Psoas muscle (tissue), 7 donors: ENCODE measurements at regions not wholly inside any gene's neighbourhood (a gene's known extent, or its start where the extent isn't known, plus 50 kb on each side); places are given as distances from the start of the nearest gene placed in this dataset.

ENCODE experiments used
- ATAC-seq, 4 donors: fragments of 200-7000 bp; cut with Tn5 transposase; one replicate each; pipeline ENCODE4 v1.9.1; 2020; ENCODE audit warnings: moderate library complexity in 3 of 4, mild to moderate bottlenecking in 2 of 4
- DNase-seq, 2 donors: peaks; one replicate each; pipeline ENCODE4 v3.0.0-alpha.2; 2020
- H3K27ac ChIP-seq: fragments of 200-600 bp; one replicate; pipeline ENCODE4 v1.8.0; 2022
- H3K27me3 ChIP-seq, 3 donors: fragments of 200-600 bp in 1 of 3; one replicate each; pipeline versions ENCODE4 v1.6.1 to v1.8.0; 2013 to 2022; ENCODE audit warnings: low read length in 2 of 3, mild to moderate bottlenecking in 2 of 3, moderate library complexity in 1 of 3; ENCODE audit not compliant: insufficient read depth in 3 of 3
- H3K36me3 ChIP-seq, 2 donors: fragments of 200-600 bp in 1 of 2; one replicate each; pipeline versions ENCODE4 v1.6.1 to v1.8.0; 2013 to 2022; ENCODE audit warnings: low read depth in 1 of 2, mild to moderate bottlenecking in 1 of 2, moderate library complexity in 1 of 2; ENCODE audit not compliant: insufficient read depth in 1 of 2
- H3K4me1 ChIP-seq: fragments of 200-600 bp; one replicate; pipeline ENCODE4 v1.8.0; 2022
- H3K4me3 ChIP-seq: fragments of 200-600 bp; one replicate; pipeline ENCODE4 v1.8.0; 2022; ENCODE audit warnings: mild to moderate bottlenecking
- H3K9me3 ChIP-seq: fragments of 200-600 bp; one replicate; pipeline ENCODE4 v1.8.0; 2022
- WGBS, 3 donors: extraction: QIAGEN DNeasy Blood & Tissue Kit; methylation state at CpG; one replicate each; pipeline versions ENCODE4 v1.1.6 to v1.1.7; 2013; 5-methylcytosine and 5-hydroxymethylcytosine counted together
- intact Hi-C, 2 donors: fragments of 100-400 bp; cut with DNase I; formaldehyde crosslinking; loops; one replicate each; pipeline versions ENCODE4 v1.11.0 to v1.14.2; 2022
- TF ChIP-seq, protein P1 (sequence below): fragments of 200-600 bp; IDR thresholded peaks from one replicate; pipeline ENCODE4 v1.8.0; 2022; ENCODE audit warnings: antibody characterized with exemption
- donor health status: healthy with polysubstance abuse.
- donor health status: DM: no; HTN: no; CAD: no; lungs with moderate emphysema.
- donor health status: Bipolar disorder and iron deficiency.
- donor health status: healthy.
- donor health status: DM: yes; HTN: yes; CAD: no.
- donor health status: DM: no; HTN: no; CAD: no.
- donor health status: DM: yes; HTN: yes; CAD: no.

- TF ChIP-seq, protein P1, sequence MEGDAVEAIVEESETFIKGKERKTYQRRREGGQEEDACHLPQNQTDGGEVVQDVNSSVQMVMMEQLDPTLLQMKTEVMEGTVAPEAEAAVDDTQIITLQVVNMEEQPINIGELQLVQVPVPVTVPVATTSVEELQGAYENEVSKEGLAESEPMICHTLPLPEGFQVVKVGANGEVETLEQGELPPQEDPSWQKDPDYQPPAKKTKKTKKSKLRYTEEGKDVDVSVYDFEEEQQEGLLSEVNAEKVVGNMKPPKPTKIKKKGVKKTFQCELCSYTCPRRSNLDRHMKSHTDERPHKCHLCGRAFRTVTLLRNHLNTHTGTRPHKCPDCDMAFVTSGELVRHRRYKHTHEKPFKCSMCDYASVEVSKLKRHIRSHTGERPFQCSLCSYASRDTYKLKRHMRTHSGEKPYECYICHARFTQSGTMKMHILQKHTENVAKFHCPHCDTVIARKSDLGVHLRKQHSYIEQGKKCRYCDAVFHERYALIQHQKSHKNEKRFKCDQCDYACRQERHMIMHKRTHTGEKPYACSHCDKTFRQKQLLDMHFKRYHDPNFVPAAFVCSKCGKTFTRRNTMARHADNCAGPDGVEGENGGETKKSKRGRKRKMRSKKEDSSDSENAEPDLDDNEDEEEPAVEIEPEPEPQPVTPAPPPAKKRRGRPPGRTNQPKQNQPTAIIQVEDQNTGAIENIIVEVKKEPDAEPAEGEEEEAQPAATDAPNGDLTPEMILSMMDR: no peak
- Histone ChIP-seq H3K4me3 (no peak overlapping the region), H3K4me1 (no peaks in the 10 kb centered on the region), H3K27ac (no peak overlapping the region), H3K27me3 (no peaks in the 10 kb centered on the region), H3K9me3 (no peaks in the 10 kb centered on the region), H3K36me3 (no peaks in the 10 kb centered on the region)
- DNase-seq (no peak), ATAC-seq (no peak)
- WGBS, 3 donors: 86 to 90% (median 87%) methylated on average over 6 of the region's 6 CpGs
- intact Hi-C loops: no loop called here
Observed at GRCh38 chr2:16241166-16242160, 301.1 kb downstream of the MYCN start.

- no peak for DNase-seq
- Histone ChIP-seq H3K27me3 (peaks cover 0 to 3% (median 0%) of the 10 kb centered on the region in 3 donors), H3K4me1 (no peaks in the 10 kb centered on the region), H3K4me3 (no peak overlapping the region), H3K27ac (no peak overlapping the region), H3K9me3 (no peaks in the 10 kb centered on the region), H3K36me3 (no peaks in the 10 kb centered on the region)
- WGBS, 3 donors: 85 to 87% (median 86%) methylated on average over 3 of the region's 3 CpGs
- no peak for ATAC-seq
- intact Hi-C loops: no loop called here
- TF ChIP-seq, protein P1: no peak
Observed at GRCh38 chr2:16240402-16240801, 300.1 kb downstream of the MYCN start.

- DNase-seq (no peak), ATAC-seq (no peak)
- WGBS, 3 donors: 91 to 95% (median 91%) methylated on average over 6 of the region's 6 CpGs
- no peaks in the 10 kb centered on the region for H3K9me3 ChIP-seq
- no peak overlapping the region for H3K4me3 ChIP-seq
- no peaks in the 10 kb centered on the region for H3K4me1 ChIP-seq
- intact Hi-C loops: no loop called here
- H3K27ac ChIP-seq: no peak overlapping the region
- peaks cover 0 to 4% (median 0%) of the 10 kb centered on the region in 3 donors for H3K27me3 ChIP-seq
- TF ChIP-seq, protein P1: no peak
- H3K36me3 ChIP-seq: no peaks in the 10 kb centered on the region
Observed at GRCh38 chr2:16239296-16239850, 299.0 kb downstream of the MYCN start.

DNA sequence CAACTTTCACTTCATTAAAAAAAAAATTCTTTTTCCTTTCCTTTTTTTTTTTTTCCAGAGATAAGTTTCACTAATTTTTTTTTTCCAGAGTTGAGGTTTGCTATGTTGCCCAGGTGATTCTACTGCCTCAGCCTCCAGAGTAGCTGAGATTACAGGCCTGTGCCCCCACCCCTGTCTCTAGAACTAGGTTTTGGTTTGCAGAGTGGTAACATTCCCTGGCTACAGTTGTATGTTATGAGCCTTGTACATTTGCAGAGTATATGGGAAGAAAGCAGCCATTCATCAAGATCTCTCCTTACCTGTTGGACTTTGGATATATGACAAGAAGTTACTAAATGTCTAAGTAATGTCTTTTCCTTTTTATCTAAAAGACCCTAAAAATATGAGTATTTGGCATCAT lies 298.4 kb downstream of the MYCN start:
- H3K4me3 ChIP-seq: no peak overlapping the region
- H3K27ac ChIP-seq: no peak overlapping the region
- no peaks in the 10 kb centered on the region for H3K36me3 ChIP-seq
- H3K4me1 ChIP-seq: no peaks in the 10 kb centered on the region
- TF ChIP-seq, protein P1: no peak
- no peak for ATAC-seq
- peaks cover 0 to 4% (median 0%) of the 10 kb centered on the region in 3 donors for H3K27me3 ChIP-seq
- DNase-seq: no peak
- intact Hi-C loops: no loop called here
- no peaks in the 10 kb centered on the region for H3K9me3 ChIP-seq
